Activated CD4-positive, alpha-beta T cell treated with anti-CD3 and anti-CD28 coated beads, Interleukin-10, Interleukin-2, amounts not matched to agents 100 ng/mL and 50 ng/mL, durations not matched to agents 16 hours and 8 hours (primary cell): ENCODE measurements at regions not wholly inside any gene's neighbourhood (a gene's known extent, or its start where the extent isn't known, plus 50 kb on each side); places are given as distances from the start of the nearest gene placed in this dataset.
"Not testable (repeated sequence)": the region's sequence is repeated elsewhere in the genome, so short reads cannot be mapped to it uniquely, and the experiment has no call there.

Experiments
- DNase-seq: peaks from one replicate; pipeline ENCODE4 v3.0.0-alpha.2; 2020

DNA sequence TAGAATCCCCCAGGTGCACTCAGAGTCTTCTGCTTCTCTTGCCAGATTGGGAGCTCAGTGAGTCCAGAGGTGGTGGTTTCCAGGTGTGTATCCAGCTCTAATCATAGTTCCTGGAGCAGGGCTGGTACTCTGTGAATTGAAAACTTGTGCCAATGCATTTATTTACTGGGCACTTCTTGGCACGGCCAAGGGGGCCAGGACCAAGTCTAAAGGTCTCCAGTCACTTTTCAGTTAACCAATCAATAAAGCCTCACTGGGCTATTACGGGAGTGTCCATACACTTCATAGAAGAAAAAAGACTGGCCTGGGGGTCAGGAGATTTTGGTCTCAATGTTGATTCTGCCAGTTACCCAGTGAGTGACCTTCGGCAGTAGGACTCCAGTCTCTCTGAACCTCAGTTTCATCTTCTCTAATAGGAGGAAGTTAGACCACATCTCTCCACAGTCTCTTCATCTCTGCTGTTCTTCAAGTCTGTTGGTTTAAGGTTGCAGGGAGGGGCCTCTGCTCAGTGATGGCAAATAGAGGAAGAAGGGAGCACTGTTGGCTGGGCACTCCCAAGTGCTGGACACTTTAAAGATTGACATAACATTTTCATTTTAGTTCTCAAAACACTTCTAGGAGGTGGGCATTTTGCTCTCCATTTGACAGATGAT lies 188.5 kb upstream of the E2F8 start:
- no peak for DNase-seq

DNA sequence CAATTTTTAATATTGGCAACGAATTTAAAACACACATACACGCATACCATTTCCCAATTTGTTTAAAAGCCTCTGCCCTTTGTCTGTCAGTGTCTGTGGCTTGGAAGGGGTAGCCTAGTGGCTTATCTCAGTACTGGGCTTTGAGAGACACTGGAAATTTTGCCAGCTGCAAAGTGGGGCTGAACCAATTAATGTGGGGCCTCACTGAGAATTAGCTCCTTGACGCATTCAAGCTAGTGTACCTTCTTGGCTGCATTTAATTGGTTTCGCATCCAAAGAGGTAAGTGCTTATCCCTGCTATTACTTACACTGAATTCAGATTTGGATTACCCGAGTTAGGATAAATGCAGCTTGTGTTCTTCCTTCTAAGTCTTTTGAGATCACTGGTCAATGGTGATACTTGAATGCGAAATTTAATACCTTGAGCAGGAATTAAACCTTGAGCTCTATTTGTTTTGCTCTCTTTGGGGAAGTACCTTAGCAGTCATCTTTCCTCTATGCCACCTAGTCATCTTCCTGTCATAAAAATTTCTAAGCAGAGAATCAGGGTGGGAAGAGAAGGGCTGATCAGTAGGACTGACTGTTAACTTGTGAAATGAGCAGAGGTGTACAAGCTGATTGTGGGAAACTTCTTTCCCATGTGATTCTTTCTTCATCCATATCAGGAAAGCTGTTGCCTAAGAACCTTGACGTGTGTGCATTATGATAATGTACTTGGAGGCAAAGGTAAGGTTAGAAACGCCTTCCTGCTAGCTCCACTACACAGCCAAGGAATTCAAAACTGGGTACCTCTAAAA lies 187.7 kb upstream of the E2F8 start:
- peak; percentile 4 for DNase-seq

DNA sequence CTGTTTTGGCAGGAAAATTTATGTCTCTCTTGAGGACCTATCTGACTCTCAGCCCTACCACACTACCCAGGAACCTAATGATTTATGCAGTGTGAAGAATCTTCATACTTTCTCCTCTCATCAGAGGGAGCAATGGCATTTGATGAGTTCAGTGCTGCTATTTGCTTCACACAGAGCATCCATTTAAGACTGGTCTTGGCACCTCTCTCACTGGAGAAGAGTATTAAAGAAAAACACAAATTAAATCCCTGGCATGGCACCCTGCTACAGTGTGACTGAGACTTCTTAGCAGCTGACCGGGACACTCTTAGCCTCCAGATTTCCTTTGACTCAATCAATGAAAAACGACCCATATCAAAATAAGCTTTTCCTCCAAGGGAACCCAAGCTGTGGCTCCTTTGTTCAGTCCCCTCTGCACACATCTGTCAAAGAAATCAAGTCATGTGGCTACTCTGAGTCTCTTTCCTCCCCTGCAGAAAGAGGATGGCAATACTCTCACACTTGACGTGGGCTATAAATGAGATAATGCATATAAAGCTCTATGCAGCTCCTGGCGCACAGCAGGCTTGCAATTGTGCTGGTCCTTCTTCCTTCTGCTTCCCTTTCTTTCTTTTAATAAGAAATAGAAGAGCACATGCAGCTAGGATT lies 186.1 kb upstream of the E2F8 start:
- DNase-seq: no peak

DNA sequence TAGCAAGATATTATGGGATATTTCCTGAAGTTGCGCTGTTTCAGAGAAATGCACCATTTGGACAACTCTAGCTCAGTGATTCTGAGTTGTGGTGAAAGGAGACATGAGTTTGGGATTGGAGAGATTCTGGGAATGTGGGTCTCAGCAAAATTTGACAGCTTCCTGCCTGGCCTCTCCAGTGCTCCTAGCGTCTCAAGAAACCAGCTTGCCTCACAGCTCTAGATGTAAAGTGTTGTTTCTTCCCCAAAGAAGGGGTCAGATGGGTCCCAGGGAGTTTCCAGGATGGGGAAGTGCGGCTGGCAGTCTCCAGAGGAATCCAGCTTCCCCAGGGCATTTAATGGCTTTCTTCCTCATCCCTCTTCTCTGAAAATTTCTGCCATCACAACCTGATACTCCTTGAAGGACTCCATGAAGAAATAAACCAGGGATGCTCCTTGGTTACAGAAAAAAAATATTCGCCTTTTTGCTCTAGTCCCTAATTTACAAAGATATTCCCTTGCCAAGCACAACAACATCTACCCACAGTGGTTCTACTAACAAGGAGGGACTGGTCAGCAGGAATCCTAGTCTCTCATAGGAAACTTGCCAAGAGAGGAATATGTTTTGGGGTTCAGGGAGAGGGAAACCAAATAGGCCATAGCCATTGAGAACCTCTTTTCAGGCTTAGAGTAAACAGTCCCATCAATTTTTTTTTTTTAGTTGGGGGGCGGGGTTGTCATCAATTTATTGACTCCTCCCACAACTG lies 185.4 kb upstream of the E2F8 start:
- DNase-seq: no peak

DNA sequence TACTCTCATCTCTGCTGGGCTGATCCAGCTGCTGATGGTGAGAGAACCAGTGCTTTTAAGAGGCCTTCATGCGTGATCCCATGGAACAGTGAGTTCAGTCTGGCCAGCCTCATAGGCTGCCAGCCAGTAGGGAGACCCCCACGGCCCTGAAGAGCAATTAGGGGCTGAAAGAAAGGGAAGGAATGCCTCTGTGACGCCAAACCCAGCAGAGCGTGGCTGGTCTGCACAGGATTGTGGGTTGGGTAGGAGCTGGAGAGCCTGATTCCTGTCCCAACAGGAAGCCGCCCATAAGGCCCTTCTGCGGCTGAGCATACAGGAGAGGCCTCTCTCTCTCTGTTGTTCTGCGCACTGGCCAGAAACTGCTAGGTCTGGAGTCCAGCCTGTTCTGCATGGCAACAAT lies 181.5 kb upstream of the E2F8 start:
- DNase-seq: no peak

DNA sequence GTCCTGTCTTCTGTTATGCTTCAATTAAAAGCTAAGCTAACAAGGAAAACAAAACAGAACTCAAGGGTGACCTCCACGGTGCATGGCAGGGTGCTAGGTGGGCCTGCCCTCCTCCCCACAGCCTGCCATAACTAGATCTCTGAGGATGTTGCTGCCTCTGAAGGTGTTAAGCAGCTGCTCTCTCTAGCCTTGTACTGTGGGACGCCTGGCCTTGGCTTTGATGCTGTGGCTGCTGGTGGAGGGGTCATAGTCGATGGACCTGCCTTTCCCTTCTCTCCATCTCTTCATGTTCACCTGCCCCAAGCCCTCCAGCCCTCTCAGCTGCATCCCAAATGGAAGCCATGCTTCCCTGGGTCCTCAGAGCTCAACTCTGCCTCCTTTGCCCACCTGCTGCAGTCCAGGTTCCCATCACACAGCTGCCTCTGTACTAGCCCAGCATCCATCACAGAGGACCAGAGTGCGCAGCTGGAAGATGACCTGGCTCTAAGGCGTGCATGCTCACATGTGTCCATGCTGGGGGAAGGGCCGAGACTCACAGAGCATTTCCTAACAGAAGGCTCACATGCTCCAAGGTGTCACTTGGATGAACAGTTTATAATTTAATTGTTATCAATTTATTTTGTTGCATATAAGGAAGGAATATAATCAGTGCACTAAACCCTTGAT lies 180.3 kb upstream of the E2F8 start:
- no peak for DNase-seq

DNA sequence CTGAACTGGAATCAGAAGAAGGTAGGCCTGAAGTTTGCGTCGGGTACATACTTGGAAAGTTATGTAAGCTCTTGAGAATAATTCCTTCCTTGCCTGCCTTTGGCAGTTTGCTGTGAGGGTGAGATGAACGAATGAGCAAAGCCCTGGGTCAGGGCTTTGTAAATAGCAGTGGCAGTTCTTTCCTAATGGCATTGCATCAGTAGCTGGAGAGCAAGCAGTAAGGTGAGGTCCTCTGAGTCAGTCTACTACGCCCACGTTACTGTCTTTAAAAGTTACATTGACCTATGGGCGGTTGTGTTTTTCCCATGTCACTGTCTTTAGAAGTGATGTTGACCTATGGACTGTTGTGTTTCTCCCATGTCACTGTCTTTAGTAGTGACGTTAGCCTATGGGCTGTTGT lies 179.1 kb upstream of the E2F8 start:
- DNase-seq: no peak

DNA sequence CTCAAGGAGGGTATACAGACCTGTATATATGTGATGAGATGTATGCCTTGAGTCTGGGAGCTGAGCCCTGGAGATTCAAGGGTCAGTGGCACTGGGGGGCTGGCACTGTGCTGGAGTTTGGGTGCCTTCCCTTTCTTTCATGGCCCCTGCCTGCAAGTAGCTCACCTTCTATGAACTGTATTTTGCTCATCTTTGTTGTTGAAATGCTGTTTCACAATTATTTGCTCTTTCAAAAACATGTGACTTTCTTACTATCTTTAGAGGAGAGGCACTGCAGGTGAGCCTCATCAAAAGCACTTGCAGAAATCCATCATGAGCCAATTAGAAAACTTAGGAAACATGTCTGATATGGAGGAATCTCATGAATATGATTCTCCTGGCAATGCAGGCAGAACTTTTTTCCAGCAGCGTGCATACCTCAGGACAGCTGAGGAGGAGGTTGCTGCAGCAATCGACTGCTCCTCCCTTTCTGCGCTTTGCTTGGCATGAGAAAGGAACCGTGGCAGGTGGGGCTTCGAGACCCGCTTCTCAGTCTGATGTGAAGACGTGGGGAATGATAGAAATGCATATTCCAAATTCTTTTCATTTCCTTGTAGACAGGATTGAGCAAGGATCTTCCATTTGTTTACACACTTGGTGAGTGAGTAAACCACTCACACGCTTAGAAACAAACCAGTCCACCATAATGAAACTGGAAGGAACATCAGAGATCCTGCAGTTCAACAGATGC lies 178.4 kb upstream of the E2F8 start:
- no peak for DNase-seq

DNA sequence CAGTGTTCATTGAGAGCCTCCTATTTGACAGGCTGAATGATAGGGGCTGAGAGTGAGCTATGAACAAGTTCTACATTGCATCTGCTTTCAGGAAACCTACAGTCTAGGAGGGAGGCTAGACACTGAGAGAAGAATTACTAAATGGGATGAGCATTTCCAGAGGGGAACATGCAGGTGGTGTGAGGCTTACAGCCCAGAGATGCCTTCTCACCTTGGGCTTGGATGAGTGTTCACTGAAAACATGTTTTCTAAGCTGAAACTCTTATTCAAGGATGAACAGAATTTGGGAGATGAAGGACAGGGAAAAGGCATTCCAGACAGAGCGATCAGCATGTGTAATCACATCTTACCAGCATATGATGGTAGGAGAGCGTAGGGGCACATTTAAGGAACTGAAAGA lies 177.5 kb upstream of the E2F8 start:
- DNase-seq: no peak

DNA sequence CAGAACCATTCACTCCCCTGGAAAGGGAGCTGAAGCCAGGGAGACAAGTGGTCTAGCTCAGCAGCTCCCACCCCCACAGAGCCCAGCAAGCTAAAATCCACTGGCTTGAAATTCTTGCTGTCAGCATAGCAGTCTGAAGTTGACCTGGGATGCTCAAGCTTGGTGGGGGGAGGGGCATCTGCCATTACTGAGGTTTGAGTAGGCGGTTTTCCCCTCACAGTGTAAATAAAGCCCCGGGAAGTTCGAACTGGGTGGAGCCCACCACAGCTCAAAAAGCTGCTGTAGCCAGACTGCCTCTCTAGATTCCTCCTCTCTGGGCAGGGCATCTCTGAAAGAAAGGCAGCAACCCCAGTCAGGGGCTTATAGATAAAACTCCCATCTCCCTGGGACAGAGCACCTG lies 171.3 kb upstream of the E2F8 start:
- not testable (repeated sequence) for DNase-seq

DNA sequence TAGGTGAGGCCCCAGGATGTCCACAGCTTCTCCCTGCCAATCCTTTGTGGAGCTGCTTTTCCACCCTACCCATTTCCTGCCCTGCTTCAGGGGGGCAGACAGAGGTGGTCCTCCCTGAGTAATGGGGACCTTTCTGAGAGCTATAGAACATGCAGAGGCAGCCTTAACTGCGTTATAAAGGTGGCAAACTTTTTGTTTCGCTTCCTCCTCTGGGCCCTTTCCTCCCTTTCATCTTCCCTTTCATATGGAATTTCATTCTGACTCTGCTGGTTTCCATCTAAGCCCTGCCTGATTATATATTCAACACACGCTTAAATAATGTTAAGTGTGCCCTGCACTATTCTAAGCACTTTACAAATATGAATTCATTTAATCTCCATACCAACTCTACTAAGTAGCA lies 169.3 kb upstream of the E2F8 start:
- DNase-seq: no peak

DNA sequence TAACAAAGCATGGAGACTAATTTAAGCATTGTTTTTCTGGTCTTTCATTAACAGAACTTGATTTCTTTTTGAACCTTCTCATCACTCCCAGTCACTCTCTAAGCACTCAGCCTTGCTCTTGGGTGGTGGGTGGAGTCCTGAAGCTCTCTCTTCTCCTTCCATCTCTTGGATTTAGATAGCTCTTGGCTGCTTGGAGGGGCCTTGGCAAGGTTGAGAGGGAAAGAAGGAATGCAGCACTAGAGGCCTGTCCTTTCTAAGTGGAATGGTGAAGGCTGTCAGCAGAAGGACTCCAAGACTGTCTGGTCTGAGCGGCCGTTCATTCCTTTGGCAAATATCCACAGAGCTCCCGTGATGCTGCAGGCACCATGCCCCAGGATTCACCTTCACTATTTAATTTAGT lies 168.6 kb upstream of the E2F8 start:
- DNase-seq: no peak

DNA sequence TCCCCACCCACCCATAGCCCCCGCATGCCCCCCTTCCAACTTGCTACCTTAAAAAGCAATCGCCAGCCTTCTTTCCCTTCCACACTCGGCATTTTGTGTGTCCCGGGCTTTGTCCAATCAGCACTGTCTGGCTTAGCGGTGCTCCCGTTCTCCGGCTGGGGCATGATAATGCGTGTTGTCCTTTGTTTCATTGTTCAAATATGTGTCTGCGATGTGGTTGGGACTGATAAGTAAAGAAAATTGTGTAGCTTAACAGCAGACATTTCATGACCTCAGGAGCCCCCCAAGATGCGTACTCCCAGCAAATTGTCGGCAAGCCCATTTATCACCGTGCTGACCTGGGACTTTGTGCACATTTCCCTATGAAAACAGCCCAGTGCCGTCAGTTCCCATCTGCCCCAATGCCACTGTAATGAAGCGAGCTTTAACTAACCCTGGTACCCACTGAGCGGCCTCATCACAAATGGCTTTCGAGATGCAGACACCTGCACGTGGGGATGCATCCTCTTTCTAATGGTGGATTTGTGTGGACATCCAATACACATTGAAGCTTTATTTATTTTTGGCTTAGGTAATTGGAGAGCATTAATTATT lies 167.0 kb upstream of the E2F8 start:
- DNase-seq: no peak

DNA sequence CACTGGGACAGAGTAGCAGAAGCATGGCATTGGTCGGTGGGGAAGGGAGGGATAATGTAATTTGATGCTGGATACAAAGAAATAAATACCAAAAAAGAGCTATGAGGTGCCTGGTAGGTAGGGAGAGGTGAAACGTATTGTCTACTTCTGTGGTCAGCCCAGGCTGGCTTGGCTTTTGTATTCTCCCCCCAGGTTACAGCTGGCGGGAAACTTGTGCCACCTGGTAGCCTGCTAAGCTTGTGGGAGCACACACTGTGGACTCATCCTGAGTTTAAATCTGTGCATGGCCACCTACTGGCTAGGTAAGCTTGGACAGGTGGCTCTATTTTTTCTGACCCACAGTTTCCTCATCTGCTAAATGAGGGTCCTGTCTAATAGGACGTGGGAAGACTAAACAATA lies 165.2 kb upstream of the E2F8 start:
- DNase-seq: no peak

DNA sequence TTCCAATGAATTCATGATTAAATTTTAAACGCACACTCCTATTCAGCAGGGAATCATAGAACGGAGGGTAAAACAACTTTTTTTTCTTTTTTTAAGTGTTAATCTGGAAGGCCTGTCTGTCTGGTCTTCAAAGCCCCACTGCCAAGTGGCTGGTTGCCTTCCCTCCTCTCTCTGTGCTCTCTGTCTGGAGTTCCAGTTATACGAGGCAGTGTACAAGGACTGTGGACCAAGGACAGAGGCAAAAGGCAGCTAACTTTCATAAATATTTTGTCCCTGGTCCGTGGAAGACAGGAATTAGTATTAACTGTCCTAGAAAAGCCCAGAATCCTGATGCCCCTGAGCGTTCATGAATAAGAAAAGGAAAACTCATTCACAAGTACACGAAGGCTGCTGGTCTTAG lies 164.0 kb upstream of the E2F8 start:
- DNase-seq: no peak

DNA sequence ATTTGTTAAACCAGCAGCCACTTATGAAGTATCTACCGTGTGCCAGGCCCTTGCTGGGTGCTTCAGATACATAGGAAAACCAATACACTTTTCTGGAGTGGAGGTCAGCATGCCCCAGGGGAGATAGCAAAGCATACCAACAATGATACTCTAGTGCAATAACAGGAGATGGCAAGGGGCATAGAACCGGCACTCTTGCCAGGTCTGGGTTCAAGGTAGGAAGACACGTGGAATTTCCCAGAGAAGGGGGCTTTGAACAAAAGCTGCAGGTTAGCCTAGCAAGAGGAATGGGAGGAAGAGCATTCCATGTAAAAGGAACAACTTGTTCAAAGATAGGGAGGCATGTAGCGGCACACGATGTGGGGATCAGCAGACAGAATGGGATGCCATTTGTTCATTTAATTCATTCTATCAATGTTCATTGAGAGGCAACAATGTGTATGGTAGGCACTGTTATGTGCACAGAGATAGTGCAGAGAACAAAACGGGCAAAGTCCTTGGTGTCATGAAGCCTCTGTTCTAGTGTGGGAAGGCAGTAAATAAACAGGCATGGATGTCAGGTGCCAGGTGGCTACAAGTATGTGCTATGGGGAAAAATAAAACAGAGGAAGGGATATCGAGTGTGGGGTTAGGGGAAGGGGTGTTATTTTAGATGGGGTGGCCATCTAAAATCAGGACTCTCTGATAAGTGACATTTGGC lies 162.6 kb upstream of the E2F8 start:
- DNase-seq: no peak

DNA sequence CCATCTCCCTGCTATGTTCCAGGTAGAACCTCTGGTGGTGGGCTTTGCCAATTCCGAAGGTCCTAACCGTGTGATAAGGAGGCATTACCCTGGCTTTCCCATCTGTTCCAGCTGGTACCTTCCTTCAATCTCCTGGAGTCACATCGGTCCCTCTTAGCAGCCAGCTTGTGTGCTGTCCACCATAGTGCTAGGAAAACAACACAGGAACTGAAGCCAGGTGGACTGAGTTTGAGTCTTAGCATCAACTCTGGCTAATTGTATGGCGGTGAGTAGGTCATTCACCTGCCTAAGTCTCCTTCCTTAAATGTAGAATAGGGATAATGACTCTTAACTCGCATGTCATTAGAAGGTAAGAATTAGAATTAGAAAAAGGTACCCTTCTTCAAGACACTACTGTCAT lies 159.6 kb upstream of the E2F8 start:
- no peak for DNase-seq

DNA sequence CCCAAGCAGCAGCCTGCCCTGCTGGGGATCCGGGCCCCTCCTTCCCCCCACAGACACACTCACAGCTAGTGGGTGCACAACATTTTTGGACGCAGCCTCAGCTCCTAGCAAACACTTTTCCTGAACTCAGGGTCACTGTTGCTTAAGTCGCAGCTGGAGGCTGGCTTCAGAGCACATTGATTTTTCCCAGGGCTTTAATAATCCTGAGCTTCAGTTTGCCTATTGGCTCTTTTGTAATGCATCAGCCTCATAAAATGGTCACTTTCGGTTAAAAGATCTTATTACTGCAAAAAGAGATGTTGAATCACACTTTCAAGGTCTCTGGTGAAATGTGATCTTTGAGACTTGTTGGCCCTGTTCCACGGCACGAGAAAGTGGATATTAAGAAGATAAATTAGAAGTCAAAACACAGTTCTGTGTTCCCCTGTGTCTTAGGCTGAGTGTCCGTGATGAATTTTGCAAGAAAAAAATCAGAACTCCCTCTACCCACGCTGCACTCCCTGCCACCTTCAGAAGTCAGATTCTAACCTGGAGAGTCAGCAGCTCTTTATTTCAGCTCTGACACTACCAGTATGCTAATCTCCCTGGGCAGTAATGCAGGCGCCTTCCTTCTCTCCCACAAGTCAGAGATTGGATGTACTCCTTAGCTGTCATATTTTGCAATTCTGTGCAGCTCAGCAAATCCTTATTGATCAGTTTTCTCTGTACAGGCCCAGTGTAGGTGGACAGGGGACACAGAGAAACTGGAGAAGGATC lies 158.2 kb upstream of the E2F8 start:
- DNase-seq: no peak

DNA sequence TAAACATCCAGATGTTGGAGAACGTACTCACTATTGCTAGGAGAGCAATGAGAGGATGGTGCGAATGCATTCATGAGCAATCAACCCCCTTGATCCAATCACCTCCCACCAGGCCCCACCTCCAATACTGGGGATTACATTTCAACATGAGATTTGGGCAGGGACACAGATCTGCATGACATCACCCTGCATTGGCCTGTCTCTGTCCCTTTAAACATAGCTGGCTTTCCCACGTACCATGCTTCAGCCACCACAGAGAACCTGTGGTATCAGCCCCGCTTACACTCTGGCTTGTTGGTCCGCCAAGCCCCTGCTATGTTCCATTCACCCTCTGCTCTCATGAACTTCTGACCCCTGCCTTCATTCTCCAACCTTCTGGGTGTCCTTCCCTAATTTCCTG lies 157.5 kb upstream of the E2F8 start:
- DNase-seq: no peak

DNA sequence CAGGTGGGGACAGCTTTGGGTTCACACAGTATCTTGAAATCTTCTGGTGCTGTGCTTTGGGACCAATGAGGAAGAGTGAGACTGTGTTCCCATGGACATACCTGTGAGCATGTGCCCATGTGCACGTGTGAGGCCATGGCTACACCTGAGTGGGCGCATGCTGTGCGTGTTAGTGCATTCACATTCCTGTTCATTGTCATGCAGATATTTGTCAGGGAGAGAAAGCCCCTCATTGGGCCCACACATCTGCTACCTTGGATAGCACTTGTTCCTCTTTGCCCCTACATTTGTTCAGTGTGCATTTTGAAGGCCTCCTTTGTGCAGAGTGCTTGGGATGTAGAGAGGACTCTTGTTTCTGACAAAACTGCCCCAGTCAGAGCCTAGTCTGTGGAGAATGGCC lies 154.3 kb upstream of the E2F8 start:
- DNase-seq: no peak
